CD4-positive, alpha-beta T cell (primary cell): ENCODE measurements at regions not wholly inside any gene's neighbourhood (a gene's known extent, or its start where the extent isn't known, plus 50 kb on each side); places are given as distances from the start of the nearest gene placed in this dataset.

ENCODE experiments used
- ATAC-seq: fragments of 200-7000 bp; cut with Tn5 transposase; one replicate; pipeline ENCODE4 v1.10.0; 2022; ENCODE audit warnings: mild to moderate bottlenecking; ENCODE audit not compliant: poor library complexity
- CTCF ChIA-PET: fragments of 350-600 bp; sonication (Branson Sonifier 250); formaldehyde crosslinking; loops from one replicate; lab custom pipeline; 2021; ENCODE audit warnings: antibody characterized with exemption, inconsistent platforms; lab: Charles Lee
- POLR2A ChIA-PET: fragments of 350-600 bp; sonication (Branson Sonifier 250); formaldehyde crosslinking; loops from one replicate; lab custom pipeline; 2021; ENCODE audit warnings: antibody characterized with exemption, inconsistent platforms; lab: Charles Lee
- DNase-seq, 14 experiments: peaks; one replicate each; pipeline ENCODE4 v3.0.0-alpha.2; 2013 to 2020; ENCODE audit warnings: mixed read lengths in 2 of 14
- H3K27ac ChIP-seq, 2 donors: one replicate each; pipeline versions ENCODE4 v1.5.1 to v1.7.0; 2013; ENCODE audit warnings: low read length in 2 of 2, low read depth in 1 of 2, mild to moderate bottlenecking in 1 of 2
- H3K27me3 ChIP-seq, 2 experiments: 1 replicate in 1 of 2; 2 replicates in 1 of 2; pipeline versions ENCODE4 v1.6.1 to v1.7.0; 2013; ENCODE audit warnings: low read length in 2 of 2, control low read depth in 1 of 2, mild to moderate bottlenecking in 1 of 2, moderate library complexity in 1 of 2; ENCODE audit not compliant: insufficient read depth in 2 of 2, control insufficient read depth in 1 of 2
- H3K36me3 ChIP-seq: one replicate; pipeline ENCODE4 v1.6.1; 2013; ENCODE audit warnings: low read length, control low read depth; ENCODE audit not compliant: insufficient read depth
- H3K4me1 ChIP-seq: one replicate; pipeline ENCODE4 v1.6.1; 2013; ENCODE audit warnings: low read length, control low read depth; ENCODE audit not compliant: insufficient read depth
- H3K4me3 ChIP-seq: one replicate; pipeline ENCODE4 v1.5.1; 2013; ENCODE audit warnings: mild to moderate bottlenecking, low read length, moderate library complexity
- H3K9me3 ChIP-seq, 2 experiments: 1 replicate in 1 of 2; 2 replicates in 1 of 2; pipeline versions ENCODE4 v1.6.1 to v1.7.0; 2013; ENCODE audit warnings: low read length in 2 of 2, mild to moderate bottlenecking in 2 of 2, control low read depth in 1 of 2, moderate library complexity in 1 of 2; ENCODE audit not compliant: control insufficient read depth in 1 of 2, insufficient read depth in 1 of 2
- H3K27ac Mint-ChIP-seq: one replicate; pipeline ENCODE4 v1.8.0; 2020; ENCODE audit warnings: mixed read lengths
- H3K27me3 Mint-ChIP-seq: one replicate; pipeline ENCODE4 v1.8.0; 2021; ENCODE audit warnings: mixed read lengths
- H3K36me3 Mint-ChIP-seq: one replicate; pipeline ENCODE4 v1.8.0; 2021; ENCODE audit warnings: low read depth, mixed read lengths
- H3K4me1 Mint-ChIP-seq: one replicate; pipeline ENCODE4 v1.8.0; 2021; ENCODE audit warnings: low read depth, mixed read lengths
- H3K4me3 Mint-ChIP-seq: one replicate; pipeline ENCODE4 v1.8.0; 2020; ENCODE audit warnings: mild to moderate bottlenecking, mixed read lengths
- H3K9me3 Mint-ChIP-seq: one replicate; pipeline ENCODE4 v1.8.0; 2020; ENCODE audit warnings: mixed read lengths
- intact Hi-C, 2 experiments: fragments of 100-400 bp; cut with DNase I in 1 of 2; cut with micrococcal nuclease in 1 of 2; formaldehyde crosslinking; loops; one replicate each; pipeline versions ENCODE4 v1.15.1 to v1.9.0; 2023 to 2025; cut with DNase I, micrococcal nuclease
- TF ChIP-seq, protein P1 (sequence below): fragments of 200-600 bp; IDR thresholded peaks from one replicate; pipeline ENCODE4 v1.8.0; 2022; ENCODE audit warnings: antibody characterized with exemption, mild to moderate bottlenecking

DNA sequence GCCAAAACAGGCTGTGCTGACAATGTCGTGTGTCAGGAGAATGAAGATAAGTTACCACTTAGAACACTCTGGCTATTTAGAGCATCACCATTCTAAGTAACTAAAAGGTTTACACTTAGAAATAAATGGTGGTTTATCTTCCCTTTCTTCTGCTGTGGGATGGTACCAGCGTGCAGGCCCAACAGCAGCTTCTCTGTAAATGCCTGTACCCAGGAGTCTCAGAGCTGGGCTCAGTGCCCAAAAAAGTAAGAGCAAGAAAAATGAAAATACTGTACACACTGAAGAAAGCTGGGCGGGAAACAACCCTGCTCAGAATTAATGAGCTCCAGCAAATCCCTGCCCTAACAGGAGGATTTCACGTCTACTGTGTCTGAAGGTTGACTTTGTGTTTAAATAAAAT is 206.5 kb downstream of the MFSD1 start:
- no peak overlapping the region for H3K27ac ChIP-seq
- H3K27me3 Mint-ChIP-seq, result no peaks in the 10 kb centered on the region
- DNase-seq (no peak), ATAC-seq (no peak)
- H3K36me3 ChIP-seq, result no peaks in the 10 kb centered on the region
- H3K4me1 Mint-ChIP-seq, result no peaks in the 10 kb centered on the region
- no peaks in the 10 kb centered on the region for H3K4me1 ChIP-seq
- no peak overlapping the region for H3K4me3 Mint-ChIP-seq
- TF ChIP-seq, protein P1, sequence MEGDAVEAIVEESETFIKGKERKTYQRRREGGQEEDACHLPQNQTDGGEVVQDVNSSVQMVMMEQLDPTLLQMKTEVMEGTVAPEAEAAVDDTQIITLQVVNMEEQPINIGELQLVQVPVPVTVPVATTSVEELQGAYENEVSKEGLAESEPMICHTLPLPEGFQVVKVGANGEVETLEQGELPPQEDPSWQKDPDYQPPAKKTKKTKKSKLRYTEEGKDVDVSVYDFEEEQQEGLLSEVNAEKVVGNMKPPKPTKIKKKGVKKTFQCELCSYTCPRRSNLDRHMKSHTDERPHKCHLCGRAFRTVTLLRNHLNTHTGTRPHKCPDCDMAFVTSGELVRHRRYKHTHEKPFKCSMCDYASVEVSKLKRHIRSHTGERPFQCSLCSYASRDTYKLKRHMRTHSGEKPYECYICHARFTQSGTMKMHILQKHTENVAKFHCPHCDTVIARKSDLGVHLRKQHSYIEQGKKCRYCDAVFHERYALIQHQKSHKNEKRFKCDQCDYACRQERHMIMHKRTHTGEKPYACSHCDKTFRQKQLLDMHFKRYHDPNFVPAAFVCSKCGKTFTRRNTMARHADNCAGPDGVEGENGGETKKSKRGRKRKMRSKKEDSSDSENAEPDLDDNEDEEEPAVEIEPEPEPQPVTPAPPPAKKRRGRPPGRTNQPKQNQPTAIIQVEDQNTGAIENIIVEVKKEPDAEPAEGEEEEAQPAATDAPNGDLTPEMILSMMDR, result no peak
- intact Hi-C loops, result no loop called here
- CTCF ChIA-PET, result no interaction called here
- no peaks in the 10 kb centered on the region for H3K27me3 ChIP-seq
- H3K4me3 ChIP-seq, result no peak overlapping the region
- POLR2A ChIA-PET, result no interaction called here
- H3K36me3 Mint-ChIP-seq, result no peaks in the 10 kb centered on the region
- peaks cover 3% of the 10 kb centered on the region for H3K9me3 Mint-ChIP-seq
- H3K9me3 ChIP-seq, result no peaks in the 10 kb centered on the region
- no peak overlapping the region for H3K27ac Mint-ChIP-seq

DNA sequence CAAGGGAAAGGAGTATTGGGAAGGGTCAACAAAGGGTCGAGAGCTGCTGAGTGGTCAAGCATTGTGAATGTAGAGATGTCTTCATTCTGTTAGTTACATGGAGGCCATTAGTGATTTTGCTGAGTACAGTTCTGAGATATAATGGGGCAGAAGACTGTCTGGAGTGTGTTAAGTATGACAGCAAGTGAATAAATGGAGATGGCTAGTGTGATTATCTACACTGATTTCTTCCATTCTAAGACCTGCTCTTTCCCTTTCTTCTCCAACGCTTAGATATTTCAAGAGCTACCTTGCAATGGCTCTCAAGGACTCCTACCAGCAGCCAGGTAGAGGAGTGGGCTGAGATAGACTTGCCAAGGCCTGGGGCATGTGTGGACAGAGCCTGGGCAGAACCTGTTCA is 216.5 kb downstream of the MFSD1 start:
- POLR2A ChIA-PET, result no interaction called here
- no peak overlapping the region for H3K4me3 ChIP-seq
- H3K36me3 ChIP-seq, result no peaks in the 10 kb centered on the region
- DNase-seq, result no peak
- Mint-ChIP-seq H3K4me3 (no peak overlapping the region), H3K4me1 (no peaks in the 10 kb centered on the region), H3K9me3 (peaks cover 17% of the 10 kb centered on the region), H3K36me3 (no peaks in the 10 kb centered on the region), H3K27me3 (no peaks in the 10 kb centered on the region), H3K27ac (no peak overlapping the region)
- CTCF ChIA-PET, result no interaction called here
- TF ChIP-seq, protein P1, result no peak
- ATAC-seq, result no peak
- no peak overlapping the region for H3K27ac ChIP-seq
- intact Hi-C loops, result no loop called here
- H3K9me3 ChIP-seq, result peaks cover 7 to 8% of the 10 kb centered on the region in 2 experiments
- no peaks in the 10 kb centered on the region for H3K27me3 ChIP-seq
- no peaks in the 10 kb centered on the region for H3K4me1 ChIP-seq

DNA sequence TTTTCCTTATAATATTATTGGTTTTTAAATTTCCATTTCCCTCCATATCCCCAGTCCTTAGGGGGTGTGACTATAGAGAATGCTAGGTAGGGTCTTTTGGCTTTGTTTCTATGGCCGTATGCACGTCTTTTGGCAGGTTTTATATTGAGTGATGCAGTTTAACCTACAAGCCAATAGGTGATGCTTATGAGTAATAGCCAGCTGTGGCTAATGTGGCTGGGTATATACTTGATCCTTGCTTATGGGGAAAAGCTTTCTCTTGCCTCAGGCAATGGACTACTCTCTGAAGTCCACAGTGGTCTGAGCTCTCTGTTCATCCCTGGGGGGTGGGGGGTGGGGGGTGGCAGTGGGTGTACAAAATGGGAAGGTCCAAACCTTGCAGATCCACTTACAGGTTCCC is 223.9 kb downstream of the MFSD1 start:
- H3K4me1 Mint-ChIP-seq, result no peaks in the 10 kb centered on the region
- peaks cover 4% of the 10 kb centered on the region for H3K9me3 Mint-ChIP-seq
- H3K4me3 Mint-ChIP-seq, result no peak overlapping the region
- CTCF ChIA-PET, result no interaction called here
- Histone ChIP-seq H3K27me3 (no peaks in the 10 kb centered on the region), H3K4me3 (no peak overlapping the region), H3K36me3 (no peaks in the 10 kb centered on the region), H3K4me1 (no peaks in the 10 kb centered on the region), H3K27ac (no peak overlapping the region), H3K9me3 (peaks cover 7 to 9% of the 10 kb centered on the region in 2 experiments)
- DNase-seq, result no peak
- POLR2A ChIA-PET, result no interaction called here
- no peak for ATAC-seq
- H3K36me3 Mint-ChIP-seq, result no peaks in the 10 kb centered on the region
- intact Hi-C loops, result no loop called here
- TF ChIP-seq, protein P1, result no peak
- no peaks in the 10 kb centered on the region for H3K27me3 Mint-ChIP-seq
- H3K27ac Mint-ChIP-seq, result no peak overlapping the region
